Upper lobe of left lung (tissue), 6 donors: ENCODE measurements at regions not wholly inside any gene's neighbourhood (a gene's known extent, or its start where the extent isn't known, plus 50 kb on each side); places are given as distances from the start of the nearest gene placed in this dataset.

Source experiments
- ATAC-seq, 2 donors: fragments of 200-7000 bp; cut with Tn5 transposase; one replicate each; pipeline ENCODE4 v1.9.1; 2022; ENCODE audit warnings: mild to moderate bottlenecking in 2 of 2, moderate library complexity in 2 of 2; ENCODE audit not compliant: low FRiP score in 2 of 2
- DNase-seq, 2 donors: peaks; one replicate each; pipeline ENCODE4 v3.0.0-alpha.2; 2019 to 2020
- H3K27ac ChIP-seq, 4 donors: fragments of 200-600 bp; sonication (generic); one replicate each; pipeline ENCODE4 v1.5.1; 2016 to 2019
- H3K27me3 ChIP-seq, 4 donors: fragments of 200-600 bp; sonication (generic); one replicate each; pipeline ENCODE4 v1.5.1; 2017 to 2019
- H3K36me3 ChIP-seq, 4 donors: fragments of 200-600 bp; sonication (generic); one replicate each; pipeline ENCODE4 v1.5.1; 2016 to 2019
- H3K4me1 ChIP-seq, 4 donors: fragments of 200-600 bp; sonication (generic); one replicate each; pipeline ENCODE4 v1.5.1; 2018 to 2019
- H3K4me3 ChIP-seq, 4 donors: fragments of 200-600 bp; sonication (generic); one replicate each; pipeline ENCODE4 v1.5.1; 2017 to 2019; ENCODE audit warnings: mild to moderate bottlenecking in 2 of 4, moderate library complexity in 1 of 4
- H3K9me3 ChIP-seq, 4 donors: fragments of 200-600 bp; sonication (generic); one replicate each; pipeline ENCODE4 v1.5.1; 2018 to 2019
- CTCF ChIP-seq, 6 experiments: fragments of 450-650 bp in 4 of 6; fragments of 200-600 bp in 2 of 6; sonication (generic) in 2 of 6; IDR thresholded peaks; one replicate each; pipeline ENCODE4 v1.5.1; 2016 to 2019; ENCODE audit warnings: antibody characterized with exemption in 6 of 6
- EP300 ChIP-seq, 4 donors: sonication (generic); formaldehyde crosslinking; IDR thresholded peaks; one replicate each; pipeline ENCODE4 v1.5.1; 2017; ENCODE audit warnings: antibody characterized with exemption in 4 of 4, control low read depth in 2 of 4
- POLR2A ChIP-seq, 4 donors: fragments of 450-650 bp; IDR thresholded peaks; one replicate each; pipeline ENCODE4 v1.5.1; 2016 to 2017; ENCODE audit warnings: antibody characterized with exemption in 4 of 4, mild to moderate bottlenecking in 2 of 4
- POLR2AphosphoS5 ChIP-seq, 2 donors: sonication (generic); formaldehyde crosslinking; IDR thresholded peaks; one replicate each; pipeline ENCODE4 v1.5.1; 2017; ENCODE audit warnings: antibody characterized with exemption in 2 of 2
- WGBS, 2 donors: methylation state at CpG; one replicate each; pipeline ENCODE4 v1.1.5; 2017 to 2018; 5-methylcytosine and 5-hydroxymethylcytosine counted together
- donor health status: DM: no; HTN: no; CAD: no; lungs with moderate emphysema.
- donor health status: DM: no; HTN: yes; CAD: no; lungs with severe emphysema.

- Histone ChIP-seq H3K4me3 (no peak overlapping the region), H3K36me3 (no peaks in the 10 kb centered on the region), H3K9me3 (no peaks in the 10 kb centered on the region), H3K4me1 (no peaks in the 10 kb centered on the region), H3K27me3 (no peaks in the 10 kb centered on the region), H3K27ac (no peak overlapping the region)
- TF ChIP-seq POLR2A (IDR thresholded peaks at IDR 0.05) = no peak
- TF ChIP-seq POLR2AphosphoS5 (IDR thresholded peaks at IDR 0.05) = no peak
- 50 to 52% methylated on average over 3 of the region's 3 CpGs for WGBS, 2 donors
- DNase-seq = no peak
- ATAC-seq = no peak
These were observed 535.2 kb downstream of the METTL4 start for GRCh38 chr18:2036086-2036485.

GRCh38 chr18:2040279-2040678, 531.0 kb downstream of the METTL4 start:
- H3K27me3 ChIP-seq = no peaks in the 10 kb centered on the region
- H3K9me3 ChIP-seq = no peaks in the 10 kb centered on the region
- 88 to 96% methylated on average over 3 of the region's 3 CpGs for WGBS, 2 donors
- H3K4me3 ChIP-seq = no peak overlapping the region
- no peak overlapping the region for H3K27ac ChIP-seq
- no peaks in the 10 kb centered on the region for H3K4me1 ChIP-seq
- DNase-seq = no peak
- ATAC-seq = no peak
- TF ChIP-seq POLR2AphosphoS5 (IDR thresholded peaks at IDR 0.05) (no peak), EP300 (IDR thresholded peaks at IDR 0.05) (no peak), CTCF (IDR thresholded peaks at IDR 0.05) (no peak), POLR2A (IDR thresholded peaks at IDR 0.05) (no peak)
- no peaks in the 10 kb centered on the region for H3K36me3 ChIP-seq

DNA sequence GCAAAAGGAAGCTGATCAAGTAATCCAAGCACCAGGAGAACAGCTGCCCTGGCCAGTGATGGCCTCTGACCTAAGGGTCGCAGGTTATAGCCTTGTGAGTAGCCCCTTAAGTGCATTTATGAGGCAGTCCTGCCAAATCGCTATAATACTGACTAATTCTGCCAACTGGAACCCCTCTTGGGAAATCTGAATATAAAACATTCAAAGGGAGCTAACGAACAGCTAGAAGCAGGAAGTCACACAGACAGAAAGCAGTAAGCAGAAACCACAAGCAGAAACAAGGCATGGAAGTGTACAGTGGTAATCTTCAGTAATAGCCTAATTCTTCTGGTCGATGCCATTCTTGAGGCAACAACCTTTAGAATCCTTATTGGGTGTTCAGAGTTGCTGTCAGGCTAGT, 521.3 kb downstream of the METTL4 start:
- Histone ChIP-seq H3K27me3 (no peaks in the 10 kb centered on the region), H3K9me3 (no peaks in the 10 kb centered on the region), H3K36me3 (no peaks in the 10 kb centered on the region), H3K4me3 (no peak overlapping the region), H3K4me1 (no peaks in the 10 kb centered on the region), H3K27ac (no peak overlapping the region)
- ATAC-seq (no peak), DNase-seq (no peak)
- no peak for TF ChIP-seq POLR2AphosphoS5 (IDR thresholded peaks at IDR 0.05)
- TF ChIP-seq CTCF (IDR thresholded peaks at IDR 0.05) = no peak
- no peak for TF ChIP-seq POLR2A (IDR thresholded peaks at IDR 0.05)
- TF ChIP-seq EP300 (IDR thresholded peaks at IDR 0.05) = no peak
- 39 to 52% methylated on average over 4 of the region's 4 CpGs for WGBS, 2 donors

- Histone ChIP-seq H3K27ac (no peak overlapping the region), H3K27me3 (no peaks in the 10 kb centered on the region), H3K4me3 (no peak overlapping the region), H3K36me3 (no peaks in the 10 kb centered on the region), H3K9me3 (no peaks in the 10 kb centered on the region), H3K4me1 (no peaks in the 10 kb centered on the region)
- no peak for TF ChIP-seq POLR2A (IDR thresholded peaks at IDR 0.05)
- no peak for TF ChIP-seq CTCF (IDR thresholded peaks at IDR 0.05)
- TF ChIP-seq EP300 (IDR thresholded peaks at IDR 0.05) = no peak
- DNase-seq (no peak), ATAC-seq (peak in 1 of 2 donors; percentile 19)
- WGBS, 2 donors = 56 to 72% methylated on average over 3 of the region's 3 CpGs
These were observed 520.6 kb downstream of the METTL4 start for GRCh38 chr18:2050702-2051201.

DNA sequence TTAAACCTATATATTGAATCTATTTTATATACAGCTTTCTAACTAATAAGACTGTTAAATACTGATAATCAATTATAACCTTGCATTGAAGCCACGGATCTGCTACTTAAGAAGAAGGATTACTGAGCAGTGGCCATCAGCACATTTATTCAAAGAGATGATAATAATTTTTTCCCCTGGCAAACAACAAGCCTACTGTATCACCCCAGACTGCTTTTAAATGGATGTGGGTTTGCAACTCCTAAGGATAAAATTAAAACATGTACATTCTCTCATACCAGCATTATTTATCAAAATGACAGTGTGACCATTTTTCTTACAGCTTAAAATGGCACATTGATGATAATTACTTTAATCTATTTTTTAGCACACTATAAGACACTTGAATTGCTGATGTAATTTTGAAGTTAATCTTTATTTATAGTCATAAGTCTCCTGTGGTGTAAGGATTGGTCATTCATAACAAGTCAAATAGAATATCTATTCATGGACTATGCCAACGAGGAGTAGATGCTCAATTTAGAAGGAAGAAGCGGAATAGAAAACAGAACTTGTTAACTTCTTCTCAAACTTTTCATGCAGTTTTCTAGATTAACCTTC, 517.7 kb downstream of the METTL4 start:
- no peak for DNase-seq
- WGBS, 2 donors = 83 to 87% methylated on average over 3 of the region's 3 CpGs
- no peaks in the 10 kb centered on the region for H3K36me3 ChIP-seq

More for the DNA sequence above, 517.7 kb downstream of the METTL4 start:
- H3K27me3 ChIP-seq = no peaks in the 10 kb centered on the region
- no peak overlapping the region for H3K4me3 ChIP-seq
- H3K4me1 ChIP-seq = no peaks in the 10 kb centered on the region
- H3K9me3 ChIP-seq = no peaks in the 10 kb centered on the region
- H3K27ac ChIP-seq = no peak overlapping the region
- no peak for ATAC-seq
- TF ChIP-seq POLR2AphosphoS5 (IDR thresholded peaks at IDR 0.05) = no peak
- no peak for TF ChIP-seq EP300 (IDR thresholded peaks at IDR 0.05)
- no peak for TF ChIP-seq POLR2A (IDR thresholded peaks at IDR 0.05)
- no peak for TF ChIP-seq CTCF (IDR thresholded peaks at IDR 0.05)
